HG03439 (cell line): ENCODE measurements at regions not wholly inside any gene's neighbourhood (a gene's known extent, or its start where the extent isn't known, plus 50 kb on each side); places are given as distances from the start of the nearest gene placed in this dataset.

Source experiments
- ATAC-seq: cut with Tn5 transposase; IDR thresholded peaks from one replicate; pipeline ENCODE4 v1.9.1; 2021; ENCODE audit warnings: mild to moderate bottlenecking, moderate library complexity; ENCODE audit not compliant: unreplicated experiment

DNA sequence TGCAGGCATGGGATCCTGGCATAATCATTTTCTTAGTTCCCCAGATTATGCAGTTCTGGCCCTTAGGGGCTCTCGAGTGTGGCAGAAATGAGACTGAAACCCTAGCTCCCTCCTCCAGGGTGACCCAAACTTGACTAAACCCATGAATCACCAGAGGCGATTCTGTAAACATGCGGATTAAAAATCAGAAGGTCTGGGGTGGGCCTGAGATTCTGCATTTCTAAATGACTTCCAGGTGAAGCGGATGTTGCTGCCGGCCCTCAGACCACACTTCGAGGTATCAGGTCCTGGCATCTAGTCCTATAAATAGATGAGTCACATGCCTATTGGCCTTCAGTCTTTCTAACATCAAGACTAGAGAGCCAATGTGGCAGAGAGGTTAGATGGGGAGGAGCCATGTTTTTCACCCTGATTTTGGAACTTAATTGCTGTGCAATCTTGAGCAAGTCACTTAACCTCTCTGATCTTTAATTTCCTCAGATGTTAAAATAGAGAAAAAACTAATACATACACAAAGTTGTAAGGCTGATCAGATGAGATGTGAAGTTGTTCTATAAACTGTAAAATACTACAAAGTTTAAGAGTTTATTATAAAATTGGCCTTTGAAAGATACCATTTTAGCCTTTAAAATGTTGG is 431.2 kb downstream of the FOXO1 start:
- no peak for ATAC-seq

DNA sequence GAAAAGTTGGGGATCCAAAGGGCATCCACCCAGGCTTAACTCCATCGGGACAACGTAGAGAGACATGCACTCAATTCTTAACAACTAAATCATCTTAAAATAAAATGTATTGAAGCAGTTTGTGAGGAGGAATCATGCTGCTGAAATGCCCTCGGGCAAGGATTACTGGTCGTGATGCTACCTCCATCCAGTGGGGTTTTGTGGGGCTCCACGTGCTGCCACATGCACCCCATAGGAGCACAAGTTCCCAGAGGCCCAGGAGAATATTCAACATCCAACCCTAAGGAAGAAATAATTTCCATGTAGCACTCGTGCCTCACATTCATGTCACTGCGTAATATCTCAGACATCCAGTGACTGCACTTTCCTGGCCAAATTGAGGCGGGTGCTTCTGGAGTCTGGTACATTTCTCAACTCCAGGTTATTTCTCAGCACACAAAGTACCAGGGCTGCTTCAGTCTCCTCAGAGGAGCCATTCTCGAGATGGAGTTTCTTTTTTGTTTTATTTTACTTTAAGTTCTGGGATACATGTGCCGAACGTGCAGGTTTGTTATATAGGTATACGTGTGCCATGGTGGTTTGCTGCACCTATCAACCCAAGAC is 429.8 kb downstream of the FOXO1 start:
- ATAC-seq = no peak

DNA sequence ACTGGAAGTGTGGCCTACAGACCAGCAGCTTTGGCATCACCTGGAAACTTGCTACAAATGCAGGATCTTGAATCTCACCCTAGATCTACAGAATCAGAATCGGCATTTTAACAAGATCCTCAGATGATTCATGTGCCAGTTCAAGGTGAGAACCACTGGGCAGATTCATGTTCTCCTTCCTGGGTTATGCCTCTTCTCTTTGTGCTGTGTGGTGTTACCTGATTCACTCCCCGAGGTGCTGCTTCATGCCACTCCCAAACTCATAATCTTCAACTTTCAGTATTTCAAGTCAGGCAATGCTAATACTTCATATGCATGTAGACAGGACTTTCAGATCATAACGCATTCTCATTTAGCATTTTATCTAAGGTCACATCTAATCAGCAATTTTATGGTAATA is 427.7 kb downstream of the FOXO1 start:
- ATAC-seq = no peak

DNA sequence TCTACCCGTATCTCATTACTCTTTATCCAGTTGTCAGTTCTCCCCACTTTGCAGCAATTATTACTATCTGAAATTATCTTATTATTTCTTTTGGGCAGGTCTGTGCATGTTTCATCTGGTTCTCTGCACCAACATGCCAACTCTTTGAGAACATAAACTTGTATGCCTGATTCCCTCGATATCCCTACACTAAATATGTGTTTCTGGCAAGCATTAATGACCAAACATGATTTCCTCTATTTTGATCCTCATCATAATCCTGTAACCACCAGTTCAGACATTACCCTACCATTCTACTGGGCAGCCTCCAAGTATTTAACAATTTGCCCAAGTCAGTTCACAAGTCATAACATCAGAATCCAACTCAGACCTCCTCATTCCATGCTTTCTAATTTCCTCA is 426.1 kb downstream of the FOXO1 start:
- ATAC-seq = no peak

DNA sequence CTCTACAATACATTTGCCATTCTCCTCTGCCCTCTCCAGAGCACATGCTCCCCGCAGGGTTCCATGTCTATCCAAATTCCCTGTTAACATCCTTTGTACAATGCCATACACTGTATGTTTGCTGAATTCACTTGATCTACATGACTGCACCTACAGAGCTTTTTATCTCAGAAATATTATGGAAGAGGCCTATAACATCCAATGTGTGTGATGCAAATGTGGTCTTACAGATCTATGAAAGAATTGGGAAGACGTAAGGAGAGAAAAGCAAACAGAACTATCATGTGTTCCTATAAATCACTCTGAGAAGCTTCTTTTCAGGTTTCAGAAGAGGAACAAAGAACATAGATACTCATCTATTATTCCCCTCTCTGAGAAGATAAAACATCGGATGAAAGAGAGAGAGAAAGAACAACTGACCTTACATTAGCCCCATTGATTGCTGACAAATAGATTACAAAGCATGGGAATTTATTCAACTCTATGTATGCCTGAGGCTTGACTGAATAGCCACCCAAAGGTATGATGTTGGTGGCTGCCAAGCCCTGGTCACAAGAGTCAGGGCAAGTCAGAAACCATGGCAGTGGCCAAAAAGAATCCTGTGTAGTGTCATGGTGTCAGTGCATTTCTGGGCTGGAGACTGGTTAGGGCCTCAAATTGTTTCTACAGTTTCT is 425.2 kb downstream of the FOXO1 start:
- ATAC-seq = no peak

DNA sequence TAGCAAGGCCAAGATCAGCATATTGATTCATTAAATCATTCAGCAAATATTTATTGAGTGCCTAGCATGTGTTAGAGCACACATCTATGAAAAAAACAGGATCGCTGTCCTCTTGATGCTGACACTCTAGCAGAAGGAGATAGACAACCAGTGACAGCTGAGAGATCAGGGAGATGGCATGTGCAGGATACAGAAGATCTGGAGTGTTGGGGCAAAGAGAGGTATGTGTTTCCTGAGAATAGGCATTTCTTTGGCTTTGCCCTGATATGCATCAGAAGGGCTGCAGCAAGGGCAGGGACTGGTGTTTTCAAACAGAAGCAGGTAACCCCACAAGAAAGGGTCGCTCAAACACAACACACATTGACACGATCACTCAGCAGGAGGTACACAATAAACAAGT is 423.4 kb downstream of the FOXO1 start:
- no peak for ATAC-seq

DNA sequence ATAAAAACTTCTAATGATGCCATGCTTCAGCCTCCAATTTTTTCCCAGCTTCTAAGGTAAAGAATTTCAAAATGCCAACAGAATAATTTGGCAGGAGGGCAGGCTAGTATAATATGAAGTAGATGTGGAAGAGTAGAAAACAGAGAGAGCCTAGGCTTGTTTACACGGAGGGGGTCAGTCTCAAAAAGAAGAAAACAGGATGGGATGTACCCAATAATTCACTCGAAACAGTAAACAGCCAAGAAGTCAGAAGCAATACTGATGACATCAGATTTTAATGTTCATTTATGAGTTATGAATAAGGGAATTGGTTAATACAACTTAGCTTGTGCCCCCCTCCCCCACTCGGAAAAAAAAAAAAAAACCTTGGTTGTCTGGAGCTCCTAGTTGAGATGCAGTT is 422.5 kb downstream of the FOXO1 start:
- ATAC-seq = no peak

DNA sequence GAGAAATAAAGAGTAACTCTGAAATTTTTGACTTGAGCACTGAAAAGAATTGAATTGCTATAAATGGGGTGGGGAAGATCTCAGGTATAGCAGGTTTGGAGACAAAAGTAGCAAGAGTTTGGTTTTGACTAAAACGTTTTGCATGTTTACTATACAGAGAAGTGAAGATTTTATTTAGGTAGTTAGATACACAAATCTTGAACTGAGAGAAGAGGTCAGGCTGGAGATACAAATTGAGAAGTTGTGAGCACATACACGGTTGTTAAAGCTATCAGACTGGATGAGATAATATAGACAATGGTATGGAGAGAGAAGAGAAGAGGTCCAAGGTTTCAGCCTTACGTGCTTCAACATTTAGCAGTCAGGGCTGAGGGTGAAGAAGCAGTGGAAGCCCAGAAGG is 420.9 kb downstream of the FOXO1 start:
- no peak for ATAC-seq

DNA sequence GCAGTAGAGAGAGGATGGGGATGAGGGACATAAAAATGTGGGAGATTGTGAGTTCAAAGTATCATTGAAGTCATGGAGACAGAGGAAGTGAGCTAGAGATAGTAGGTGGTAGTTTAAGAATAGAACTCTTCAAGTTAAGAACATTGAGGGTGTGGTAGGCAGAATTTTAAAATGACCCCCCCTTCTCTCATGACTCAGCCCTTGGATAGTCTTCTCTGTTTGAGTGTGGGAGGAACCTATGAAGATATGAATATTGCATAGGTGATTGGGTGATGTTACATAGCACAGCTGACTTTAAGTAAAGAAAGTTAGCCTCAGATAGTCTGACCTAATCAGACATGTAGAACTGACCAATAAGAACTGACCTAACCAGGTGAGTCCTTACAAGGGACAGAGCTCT is 418.6 kb downstream of the FOXO1 start:
- no peak for ATAC-seq

DNA sequence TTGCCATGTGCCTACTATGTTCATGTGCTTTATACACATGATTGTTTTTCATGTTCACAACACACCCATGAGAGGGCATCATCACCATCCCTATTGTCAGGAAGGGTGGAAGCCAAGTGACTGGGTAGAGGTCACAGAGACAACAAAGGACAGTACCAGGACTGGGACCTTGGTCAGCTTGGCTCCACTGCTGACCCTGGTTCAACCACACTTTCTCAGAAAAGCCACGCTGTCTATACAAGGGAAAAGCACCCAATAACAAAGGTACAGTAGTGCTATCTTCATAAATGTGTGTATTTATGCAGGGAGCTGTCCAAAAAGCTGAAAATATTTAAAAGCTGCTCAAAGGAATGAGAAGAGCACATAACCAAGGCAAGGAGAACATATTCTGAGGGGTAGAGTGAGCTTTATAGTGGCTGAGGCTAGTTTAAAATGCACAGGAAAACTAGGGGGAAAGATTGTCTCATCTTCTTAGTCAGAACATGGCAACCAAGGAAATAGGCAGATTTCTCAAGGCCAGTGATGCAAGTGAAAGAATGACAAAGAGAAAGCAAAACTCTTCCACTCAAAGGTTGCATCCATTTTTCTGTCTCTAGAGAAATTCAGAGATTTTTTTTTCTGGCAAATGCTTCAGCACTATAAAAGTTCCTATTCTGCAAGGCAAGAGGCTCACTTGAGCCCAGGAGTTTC is 415.0 kb downstream of the FOXO1 start:
- ATAC-seq = no peak

DNA sequence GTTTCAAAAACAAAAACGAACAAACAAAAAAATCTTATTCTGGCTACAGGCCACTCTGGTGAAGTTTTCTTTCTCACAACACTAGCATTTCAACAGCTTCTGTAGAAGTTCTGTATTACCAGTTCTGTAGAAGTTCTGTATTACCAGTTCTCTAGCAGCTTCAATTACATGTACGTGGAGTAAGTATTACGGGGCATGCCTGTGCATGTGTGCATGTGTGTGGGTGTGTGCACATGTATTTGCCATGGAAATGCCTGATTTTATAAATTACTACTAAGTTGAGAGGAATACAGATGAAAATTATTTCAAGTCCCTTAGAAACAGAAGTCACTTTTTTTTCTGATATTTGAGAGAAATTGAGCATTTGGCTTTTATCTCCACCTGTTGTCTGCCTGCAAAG is 414.2 kb downstream of the FOXO1 start:
- no peak for ATAC-seq

DNA sequence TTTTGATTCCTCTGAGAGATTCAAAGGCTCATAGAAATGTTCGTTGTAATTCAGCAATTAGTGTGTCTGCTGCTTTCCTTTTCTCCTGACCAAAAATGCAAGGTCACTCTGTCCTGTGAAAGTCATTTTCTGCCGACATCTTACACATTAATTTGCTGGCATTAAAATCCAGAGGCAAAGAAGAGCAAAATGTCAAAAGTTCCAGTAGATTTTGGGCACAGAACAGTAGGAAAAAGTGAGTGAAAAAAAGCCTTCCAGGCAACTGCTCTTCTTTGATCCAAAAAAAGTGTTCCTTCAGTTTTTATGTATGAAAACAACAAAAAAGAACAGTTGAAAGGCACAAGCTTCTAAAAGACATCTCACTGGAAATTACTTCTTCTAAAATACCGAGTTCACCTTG is 413.8 kb downstream of the FOXO1 start:
- no peak for ATAC-seq

DNA sequence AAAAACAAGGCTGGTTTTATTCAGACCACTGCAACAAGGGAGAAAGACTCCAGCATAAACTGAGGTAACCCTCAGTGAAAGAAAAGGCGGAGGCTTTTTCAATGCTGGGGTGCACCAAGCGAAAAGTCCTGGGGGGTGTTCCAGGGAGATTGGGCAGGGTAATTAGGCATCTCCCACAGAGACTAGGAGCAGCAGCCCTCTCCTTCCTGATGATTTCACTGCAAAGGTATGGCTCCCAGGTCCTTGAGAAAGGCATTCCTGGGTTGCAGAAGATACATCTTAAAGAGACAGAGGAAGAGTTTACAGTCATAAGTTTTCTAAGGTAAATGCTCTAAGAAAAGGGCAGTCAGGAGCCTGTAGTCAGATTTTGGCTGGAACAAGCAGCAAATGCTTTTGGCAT is 412.0 kb downstream of the FOXO1 start:
- ATAC-seq = no peak

DNA sequence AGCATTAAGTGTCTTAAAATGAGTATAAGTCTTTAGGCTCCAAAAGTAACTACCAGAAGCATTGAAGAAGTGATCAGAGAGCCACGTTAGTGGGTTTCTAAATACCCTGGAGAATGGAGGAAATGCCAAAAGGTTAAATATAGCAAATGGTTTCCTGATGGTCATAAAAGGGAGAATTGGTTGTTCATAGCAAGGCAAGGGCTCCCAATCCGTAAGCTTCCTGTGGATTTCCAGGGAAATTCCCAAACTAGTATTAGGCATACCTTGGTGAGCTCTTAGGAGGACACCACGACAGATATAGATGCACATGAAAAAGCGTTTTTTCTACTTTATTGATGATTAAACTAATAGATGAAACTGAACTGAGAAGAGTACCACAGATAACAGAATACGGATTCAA is 410.9 kb downstream of the FOXO1 start:
- no peak for ATAC-seq

DNA sequence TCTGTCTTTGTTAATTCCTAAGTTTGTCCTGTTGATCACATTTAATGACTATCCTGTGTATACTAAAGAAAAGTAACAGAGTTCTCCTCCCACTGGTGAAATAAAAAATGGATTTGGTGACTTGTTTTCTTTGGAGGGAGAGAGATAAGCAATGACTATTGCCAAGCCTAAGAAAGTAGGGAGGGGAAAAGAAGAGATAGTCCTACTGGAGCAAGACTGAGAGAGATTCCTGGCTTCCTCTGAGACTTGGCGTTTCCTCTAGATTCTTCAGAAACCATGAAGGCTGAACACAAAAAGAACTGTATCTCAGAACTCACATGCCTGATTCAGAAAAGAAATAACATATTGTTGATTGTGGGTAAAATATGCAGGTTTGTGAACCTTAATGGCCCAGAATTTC is 406.5 kb downstream of the FOXO1 start:
- no peak for ATAC-seq

DNA sequence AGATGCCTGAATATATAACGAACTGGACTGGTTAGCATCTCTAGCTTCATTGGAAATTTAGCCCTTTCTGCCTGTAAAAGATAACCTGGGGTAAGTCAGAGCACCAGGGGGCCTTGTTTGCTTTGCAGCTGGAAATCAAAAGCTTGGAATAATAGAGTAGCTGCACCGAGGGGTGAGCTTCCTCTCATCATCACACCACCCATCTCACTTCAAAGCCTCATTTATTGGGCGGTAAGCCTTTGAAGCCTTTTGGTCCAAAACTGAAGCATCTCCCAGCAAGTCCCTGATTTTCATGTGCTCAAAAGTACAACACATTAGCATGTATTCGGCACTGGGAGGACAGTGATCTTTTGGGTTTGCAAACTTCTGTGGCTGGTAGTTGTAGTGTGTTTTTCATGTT is 405.1 kb downstream of the FOXO1 start:
- no peak for ATAC-seq

DNA sequence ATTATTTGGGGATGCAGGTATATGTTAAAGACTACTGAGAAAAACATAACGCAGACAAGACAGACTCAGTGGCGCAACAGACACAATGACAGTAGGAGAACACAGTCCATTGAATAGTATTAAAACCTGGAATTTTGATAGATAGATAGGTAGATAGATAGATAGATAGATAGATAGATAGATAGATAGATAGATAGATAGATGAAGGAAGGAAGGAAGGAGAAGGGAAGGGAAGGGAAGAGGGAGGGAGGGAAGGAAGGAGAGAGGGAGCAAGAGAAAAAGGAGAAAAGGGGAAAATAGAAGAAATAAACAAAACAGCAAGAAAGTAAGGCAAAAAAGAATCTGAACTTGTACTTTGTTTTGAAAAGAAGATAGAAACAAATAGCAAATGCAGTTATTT is 404.5 kb downstream of the FOXO1 start:
- ATAC-seq = no peak

DNA sequence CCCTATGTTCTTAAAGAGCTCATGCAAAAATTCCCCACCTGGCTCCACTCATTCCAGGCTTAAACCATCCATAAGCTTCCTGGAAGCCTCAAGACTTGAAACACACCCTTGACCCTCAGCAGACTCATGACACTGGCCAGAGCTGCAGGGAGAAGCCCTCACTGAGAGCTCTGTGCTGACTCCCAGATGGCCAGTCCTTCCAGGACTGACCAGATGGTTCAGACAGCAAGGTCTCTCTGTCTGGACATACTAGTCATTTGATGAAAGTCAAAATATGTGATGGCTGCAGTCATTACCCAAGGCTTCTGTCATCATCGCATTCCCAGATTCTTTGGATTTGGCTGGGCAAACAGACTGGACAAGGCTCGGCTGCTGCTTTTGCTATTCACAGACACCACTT is 397.4 kb downstream of the FOXO1 start:
- no peak for ATAC-seq

DNA sequence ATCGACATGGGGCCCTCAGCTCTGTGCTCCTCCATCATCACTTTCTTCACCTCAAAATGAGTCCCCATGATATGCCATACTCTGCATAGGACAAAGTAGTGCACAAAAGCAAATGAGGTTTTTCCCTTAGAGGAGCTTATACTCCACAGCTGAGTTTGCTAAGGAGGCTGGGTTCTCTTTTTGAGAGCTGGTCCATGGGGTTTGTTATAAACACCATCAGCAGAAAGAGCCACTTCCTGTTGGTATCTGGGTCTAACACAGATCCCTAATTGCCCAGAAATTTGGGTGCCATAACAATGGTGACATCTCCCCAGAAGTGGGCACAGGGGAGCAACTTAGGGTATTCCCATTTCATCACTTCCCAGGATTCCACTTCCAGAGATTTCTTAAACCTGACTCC is 395.7 kb downstream of the FOXO1 start:
- no peak for ATAC-seq

DNA sequence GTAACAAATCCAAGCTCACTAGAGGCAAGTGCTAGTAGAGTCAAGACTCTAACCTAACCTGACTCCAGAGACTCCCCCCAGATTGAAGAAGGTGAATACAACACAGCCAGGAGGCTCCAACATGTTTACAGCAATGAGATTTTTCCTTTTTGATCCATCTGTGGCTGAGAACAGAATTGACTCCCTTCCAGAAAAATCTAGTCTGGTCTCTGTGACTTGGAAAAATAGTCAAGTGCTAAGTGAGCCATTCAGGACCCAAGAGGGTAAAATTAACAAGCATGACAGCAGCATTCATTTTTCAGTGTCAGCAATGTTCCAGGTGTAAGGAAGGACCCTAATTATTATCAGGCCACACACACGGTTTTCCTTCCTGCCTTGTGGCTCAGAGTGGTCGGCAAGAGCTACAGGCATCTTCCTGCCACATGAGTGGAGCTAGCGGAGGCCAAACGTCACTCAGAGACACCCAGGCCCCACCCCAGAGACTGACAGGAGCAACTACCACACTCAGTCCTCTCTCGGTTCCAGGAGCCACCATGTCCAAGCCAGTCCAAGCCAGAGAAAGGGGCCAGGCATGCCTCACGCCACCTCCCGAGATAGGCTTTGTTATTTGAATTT is 395.1 kb downstream of the FOXO1 start:
- ATAC-seq = no peak

DNA sequence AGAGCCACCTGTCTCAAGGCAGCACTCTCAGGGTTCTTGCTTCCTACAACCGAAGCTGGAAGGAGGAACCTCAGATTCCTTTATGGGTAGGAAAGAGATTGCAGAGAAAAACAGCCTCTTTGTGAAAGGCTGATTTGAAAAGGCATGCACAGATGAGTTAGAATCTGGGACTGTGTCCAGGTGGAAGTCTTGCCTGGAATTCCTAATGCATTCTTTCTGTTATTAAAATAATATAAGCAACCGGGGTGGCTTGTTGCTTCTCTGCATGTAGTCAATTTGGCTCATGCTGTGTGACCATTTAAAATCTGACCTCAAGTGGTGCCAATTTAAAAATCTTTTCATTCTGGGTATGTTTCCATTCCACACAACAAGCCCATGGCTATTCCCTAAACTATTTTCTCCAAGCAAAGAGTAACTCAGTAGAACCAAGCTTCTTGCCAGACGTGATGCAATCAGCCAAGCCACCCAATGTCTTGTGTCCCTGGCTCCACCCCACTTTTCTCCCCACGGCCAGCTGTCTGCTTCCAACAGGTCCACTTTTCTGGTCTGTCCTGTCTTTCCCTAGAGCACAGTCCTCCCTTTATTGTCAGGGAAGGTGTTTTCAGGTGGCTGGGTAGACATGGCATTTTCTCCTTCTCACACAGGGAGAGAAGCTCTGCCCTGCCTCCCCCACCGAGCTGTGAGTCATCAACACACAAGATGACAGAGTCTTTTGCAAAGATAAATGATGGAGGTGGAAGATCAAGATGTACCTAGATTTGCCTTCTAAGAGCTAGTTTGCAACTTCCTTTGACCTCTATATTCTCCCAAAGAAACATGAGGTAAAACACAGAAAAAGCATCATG is 394.3 kb downstream of the FOXO1 start:
- no peak for ATAC-seq
